ENCODE measurements at regions not wholly inside any gene's neighbourhood (a gene's known extent, or its start where the extent isn't known, plus 50 kb on each side); places are given as distances from the start of the nearest gene placed in this dataset.
"Not testable (repeated sequence)": the region's sequence is repeated elsewhere in the genome, so short reads cannot be mapped to it uniquely, and the experiment has no call there.

DNA sequence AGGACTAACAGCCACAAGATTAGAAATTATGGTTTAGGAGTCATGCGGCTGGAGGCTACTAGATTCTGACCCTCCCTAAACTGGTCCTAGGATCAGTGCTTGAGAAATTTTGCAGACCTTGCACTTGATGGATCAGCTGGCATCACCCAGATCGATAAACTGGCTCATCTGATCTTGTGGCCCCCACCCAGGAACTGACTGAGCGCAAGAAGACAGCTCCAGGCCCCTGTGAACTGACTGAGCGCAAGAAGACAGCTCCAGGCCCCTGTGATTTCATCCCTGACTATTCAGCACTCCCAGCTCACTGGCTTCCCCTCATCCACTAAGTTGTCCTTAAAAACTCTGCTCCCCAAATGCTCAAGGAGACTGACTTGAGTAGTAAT lies 67.8 kb downstream of the MRPL36 start:
- intact Hi-C loops (cut with micrococcal nuclease) = not testable (repeated sequence)

DNA sequence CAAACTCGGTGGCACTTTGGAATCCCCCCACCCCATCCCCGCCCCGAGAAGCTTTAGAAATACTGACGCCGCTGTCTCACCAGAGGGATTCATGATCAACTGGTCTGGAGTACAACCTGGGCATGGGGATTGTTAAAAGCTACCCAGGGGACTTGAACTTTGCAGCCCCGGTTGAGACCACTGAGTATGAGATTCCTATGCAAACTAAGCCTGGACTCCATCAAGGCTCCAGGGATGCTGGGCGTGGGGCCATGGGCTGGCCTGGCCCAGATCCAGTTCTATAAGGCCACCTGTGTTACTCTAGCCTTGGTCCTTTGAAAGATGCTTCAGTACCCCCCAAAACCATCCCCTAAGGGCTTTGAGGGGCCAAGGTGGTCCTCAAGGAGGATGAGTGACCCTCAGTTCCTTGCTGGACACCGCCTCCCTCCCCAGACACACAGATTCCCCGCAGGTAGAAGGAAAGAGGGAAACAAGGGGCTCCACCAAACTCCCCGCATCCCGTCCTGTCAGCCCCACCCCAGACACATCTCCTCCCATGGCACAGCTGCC lies 68.5 kb downstream of the MRPL36 start:
- intact Hi-C loops (cut with micrococcal nuclease) = no loop called here

DNA sequence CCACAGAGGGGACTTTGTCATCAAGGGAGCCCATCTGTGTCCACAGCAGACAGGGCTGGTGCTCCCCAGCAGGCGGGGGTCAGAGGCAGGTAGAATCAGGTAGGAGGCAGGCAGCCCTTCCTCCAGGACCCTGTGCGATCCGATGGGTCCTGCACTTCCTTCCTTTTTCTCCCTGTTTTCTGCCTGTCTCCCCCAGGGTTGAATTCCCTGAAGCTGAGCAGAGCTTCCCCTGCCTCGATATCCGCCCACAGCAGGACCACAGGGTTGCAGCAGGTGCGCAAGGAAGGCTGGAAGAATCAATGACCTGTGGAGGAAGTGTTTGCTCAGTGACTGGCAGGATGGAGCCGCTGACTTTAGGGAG lies 69.2 kb downstream of the MRPL36 start:
- intact Hi-C loops (cut with micrococcal nuclease) = no loop called here

DNA sequence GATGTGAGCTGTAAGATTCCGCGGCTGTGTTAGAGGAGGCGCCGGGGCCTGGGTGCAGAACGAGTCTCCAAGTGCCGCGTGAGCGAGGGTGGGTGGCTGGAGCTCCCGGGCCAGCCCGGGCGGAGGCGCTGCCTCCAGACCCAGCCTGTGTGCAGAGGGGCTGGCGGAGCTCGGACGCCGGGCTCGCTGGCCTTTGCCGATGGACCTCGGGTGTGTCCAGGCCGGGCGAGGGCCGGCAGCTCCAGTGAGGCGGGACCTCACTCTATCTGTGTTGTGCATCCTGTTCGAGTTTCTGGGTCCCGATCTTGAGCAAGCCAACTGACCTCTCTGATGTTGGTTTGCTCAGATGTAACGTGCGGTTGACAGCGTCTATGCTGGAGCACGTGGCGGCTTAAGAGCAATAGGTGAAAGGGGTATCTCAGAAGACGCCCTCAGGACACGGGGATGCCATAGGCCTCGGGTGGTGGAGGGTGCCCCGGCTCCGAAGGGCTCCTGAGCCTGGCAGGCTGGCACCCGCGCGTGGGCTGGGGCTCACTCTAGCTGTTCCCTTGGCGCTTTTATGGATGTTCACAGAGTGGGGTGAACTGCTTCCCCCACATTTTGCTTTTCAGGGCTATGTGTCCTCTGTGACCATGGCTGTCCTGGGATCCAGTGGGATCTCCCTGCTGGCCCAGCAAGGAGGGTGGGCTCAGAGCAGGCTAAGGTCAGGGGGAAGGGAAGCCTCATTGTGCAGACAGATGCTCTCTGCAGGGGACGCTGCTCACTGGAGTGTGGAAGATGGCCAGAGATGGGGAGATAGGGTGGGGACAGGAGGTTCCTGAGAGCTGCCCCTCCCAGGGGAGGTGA lies 69.8 kb downstream of the MRPL36 start:
- intact Hi-C loops (cut with micrococcal nuclease) = no loop called here

DNA sequence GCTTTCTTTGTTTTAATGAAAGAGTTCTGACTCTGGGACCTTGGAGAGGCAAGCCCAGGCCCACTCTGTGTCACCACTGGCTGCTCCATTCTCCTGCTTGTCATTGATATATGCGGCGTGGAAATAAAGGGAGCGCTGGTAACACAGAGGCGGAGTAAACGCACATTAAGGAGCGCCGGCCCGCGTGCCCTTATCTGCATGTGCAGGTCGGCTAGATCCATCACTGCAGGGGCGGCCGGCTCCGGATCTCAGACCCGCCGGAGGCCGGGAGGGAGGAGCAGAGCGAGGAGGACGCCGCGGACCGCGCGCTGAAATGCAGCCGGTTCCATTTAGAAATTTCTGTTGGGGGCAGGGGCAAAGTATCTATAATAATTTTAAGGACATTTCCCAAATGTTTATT lies 70.8 kb downstream of the MRPL36 start:
- intact Hi-C loops (cut with micrococcal nuclease) = no loop called here

DNA sequence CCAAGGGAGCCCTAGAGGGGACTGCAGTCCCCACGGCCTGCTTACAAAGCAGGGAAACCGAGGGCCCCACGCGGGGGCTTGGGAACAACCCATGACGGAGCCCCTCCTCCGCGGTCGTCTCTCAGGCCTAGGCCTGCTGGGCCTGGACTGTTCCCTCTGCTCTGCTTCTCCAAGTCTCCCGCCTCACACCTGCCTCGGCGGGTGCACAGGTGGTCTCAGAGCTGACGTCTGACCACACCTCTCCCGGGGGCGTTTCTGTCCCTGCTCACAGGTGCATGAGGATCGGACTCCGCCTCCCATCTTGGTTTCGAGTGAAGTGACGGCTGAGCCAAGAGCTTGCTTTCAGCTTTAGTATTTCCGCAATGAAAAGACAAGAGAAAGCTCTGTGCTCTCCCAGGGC lies 72.1 kb downstream of the MRPL36 start:
- intact Hi-C loops (cut with micrococcal nuclease) = no loop called here

DNA sequence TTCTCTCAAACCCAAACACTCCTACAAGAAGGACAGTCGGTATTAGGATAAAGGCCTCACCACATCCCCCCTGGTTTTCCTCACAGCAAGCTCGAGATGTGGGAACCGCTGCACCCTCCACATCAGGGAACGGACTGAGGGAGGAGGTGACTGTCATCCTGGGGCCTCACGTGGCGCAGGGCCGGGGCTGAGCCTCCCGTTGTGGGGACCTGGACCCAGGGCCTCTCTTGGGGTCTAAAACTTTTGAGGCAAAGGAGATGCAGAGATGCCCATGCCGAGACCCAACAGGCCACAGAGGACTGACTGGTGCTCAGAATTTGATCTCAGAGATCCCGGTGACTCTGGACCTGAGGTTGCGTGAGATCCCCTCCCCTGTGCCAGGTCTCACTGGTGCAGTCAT lies 72.7 kb downstream of the MRPL36 start:
- intact Hi-C loops (cut with micrococcal nuclease) = no loop called here

DNA sequence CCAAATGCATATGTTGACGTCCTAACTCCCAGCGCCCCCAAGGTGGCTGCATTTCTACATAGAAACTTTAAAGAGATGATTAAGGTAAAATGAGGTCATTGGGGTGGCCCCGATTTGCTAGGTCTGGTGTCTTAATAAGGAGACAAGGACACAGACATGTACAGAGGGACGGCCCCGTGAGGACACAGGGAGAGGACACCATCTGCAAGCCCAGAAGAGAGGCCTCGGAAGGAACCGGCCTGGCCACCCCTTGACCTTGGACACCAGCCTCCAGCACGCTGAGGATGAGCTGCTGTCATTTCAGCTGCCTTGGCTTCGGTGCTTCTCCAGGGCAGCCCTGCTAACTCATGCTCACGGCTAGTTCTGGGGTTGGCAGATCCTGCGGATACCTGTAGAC lies 73.2 kb downstream of the MRPL36 start:
- intact Hi-C loops (cut with micrococcal nuclease) = no loop called here

DNA sequence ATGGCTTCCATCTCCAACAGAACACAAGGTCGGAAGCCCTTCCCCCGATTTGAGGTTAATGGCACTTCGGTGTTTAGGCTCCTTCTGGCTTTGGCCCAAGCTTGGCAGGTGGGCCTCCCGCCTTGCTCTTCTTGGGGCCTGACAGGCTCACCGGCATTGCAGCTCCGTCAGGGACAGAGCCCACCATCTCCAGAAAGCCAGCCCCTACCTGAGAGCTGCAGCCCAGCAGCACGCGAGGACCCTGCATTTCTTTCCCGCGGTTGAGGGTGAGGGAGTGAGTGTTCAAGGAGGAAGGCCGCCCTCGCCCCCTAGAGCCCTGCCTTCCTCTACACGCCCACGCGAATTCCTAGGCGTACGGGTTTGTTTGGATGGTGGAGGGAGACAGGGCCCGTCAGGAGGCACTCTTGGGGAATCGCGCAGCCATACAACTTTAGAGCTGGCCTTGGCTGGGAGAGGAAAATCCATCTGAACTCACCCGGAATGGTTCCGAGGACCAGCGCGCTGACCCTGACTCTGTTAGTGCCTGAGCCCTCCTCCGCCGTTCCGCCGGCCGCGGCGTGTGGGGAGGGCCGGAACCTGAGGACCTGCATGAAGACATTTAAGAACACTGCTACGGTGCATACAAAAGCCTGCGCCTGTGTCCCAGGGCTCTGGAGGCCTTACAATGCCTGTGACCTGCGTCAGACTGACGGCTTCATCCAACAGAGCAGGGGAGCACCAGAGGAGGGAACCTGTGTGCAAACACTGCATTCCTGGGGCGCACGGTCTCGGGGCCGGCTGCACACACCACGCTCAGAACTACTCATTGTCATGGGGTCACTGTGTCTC lies 73.8 kb downstream of the MRPL36 start:
- intact Hi-C loops (cut with micrococcal nuclease) = no loop called here

DNA sequence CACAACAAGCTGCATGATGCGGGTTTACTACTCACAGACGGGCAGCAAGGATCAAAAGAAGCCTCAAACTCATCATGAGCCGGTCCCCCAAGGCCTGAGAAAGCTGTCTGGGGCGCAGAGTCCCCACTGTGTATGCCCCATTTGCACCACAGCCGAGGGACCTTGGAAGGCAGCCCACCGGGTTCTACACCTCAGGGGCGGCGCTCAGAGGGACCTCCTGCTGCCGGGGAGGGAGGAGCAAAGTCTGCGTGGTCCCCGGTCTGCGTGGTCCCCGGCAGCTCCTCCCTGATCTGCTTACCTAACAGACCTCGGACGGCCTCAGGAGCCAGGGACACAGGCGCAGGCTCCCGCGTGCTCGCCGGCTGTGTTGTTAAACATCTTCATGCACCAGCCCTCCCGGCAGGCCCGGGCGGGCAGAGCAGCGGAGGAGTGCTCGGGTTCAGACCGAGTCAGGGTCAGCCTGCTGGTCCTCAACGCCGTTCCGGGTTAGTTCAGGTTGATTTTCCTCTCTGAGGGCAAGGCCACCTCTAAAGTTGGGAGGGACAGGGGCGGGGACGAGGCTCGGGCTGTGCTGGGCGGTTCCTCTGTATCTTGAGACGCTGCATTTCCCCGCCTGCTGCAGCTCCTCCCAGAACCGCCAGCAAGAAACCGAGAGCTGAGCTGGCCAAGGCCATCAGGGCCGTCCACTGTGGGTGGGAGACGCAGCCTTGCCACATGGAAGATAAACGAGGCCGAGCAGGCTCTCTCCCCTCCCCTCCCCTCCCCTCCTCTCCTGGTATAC lies 74.6 kb downstream of the MRPL36 start:
- intact Hi-C loops (cut with micrococcal nuclease) = no loop called here

DNA sequence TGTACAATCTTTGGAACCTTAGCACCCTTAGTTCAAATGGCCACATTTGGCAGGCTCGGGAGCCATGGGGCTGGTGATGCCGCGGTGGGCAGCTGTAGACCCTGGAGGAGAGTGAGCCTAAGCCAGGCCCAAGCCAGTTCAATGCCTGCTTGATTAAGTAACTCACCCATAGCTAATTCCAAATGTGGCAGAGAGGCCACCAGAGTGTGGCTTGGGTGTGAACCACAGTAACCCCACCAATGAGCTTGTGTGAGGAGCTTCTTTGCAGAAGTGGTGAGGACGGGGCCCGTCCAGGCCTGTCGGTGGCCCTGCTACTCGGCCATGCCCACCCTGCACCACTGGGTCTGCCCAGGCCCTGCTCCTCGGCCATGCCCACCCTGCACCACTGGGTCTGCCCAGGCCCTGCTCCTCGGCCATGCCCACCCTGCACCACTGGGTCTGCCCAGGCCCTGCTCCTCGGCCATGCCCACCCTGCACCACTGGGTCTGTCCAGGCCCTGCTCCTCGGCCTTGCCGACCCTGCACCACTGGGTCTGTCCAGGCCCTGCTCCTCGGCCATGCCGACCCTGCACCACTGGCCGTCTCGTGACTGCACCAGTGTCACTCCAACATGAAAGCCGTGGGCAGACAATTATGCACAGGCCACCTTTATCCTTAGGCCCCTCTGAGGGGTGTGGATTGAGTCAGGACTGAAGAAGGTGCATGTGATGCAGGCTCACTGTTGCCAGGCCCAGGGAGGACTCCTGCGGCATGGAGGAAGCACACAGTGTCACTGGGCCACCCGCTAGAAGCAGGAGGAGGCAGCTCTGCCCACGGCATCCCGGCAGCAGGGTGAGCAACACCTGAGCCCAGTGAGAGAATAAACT lies 75.4 kb downstream of the MRPL36 start:
- intact Hi-C loops (cut with micrococcal nuclease) = no loop called here

DNA sequence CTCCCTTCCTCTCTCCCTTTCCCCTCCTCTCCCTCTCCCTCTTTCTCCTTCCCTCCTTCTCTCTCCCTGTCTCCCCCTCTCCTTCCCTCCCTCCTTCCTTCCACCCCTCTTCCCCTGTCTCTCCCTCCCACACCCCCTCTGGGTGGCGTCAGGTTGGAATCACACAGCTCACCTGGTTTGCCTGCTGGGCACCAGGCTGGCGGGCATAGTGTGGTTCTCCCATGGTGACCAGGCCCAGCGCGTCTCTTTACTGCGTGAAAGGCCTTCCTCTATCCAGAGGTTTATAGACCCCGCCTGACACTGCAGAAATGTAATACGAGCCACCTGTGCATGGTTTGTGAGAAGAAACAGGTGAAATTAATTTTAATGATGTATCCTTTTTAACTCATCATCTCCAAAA lies 76.2 kb downstream of the MRPL36 start:
- intact Hi-C loops (cut with micrococcal nuclease) = no loop called here

DNA sequence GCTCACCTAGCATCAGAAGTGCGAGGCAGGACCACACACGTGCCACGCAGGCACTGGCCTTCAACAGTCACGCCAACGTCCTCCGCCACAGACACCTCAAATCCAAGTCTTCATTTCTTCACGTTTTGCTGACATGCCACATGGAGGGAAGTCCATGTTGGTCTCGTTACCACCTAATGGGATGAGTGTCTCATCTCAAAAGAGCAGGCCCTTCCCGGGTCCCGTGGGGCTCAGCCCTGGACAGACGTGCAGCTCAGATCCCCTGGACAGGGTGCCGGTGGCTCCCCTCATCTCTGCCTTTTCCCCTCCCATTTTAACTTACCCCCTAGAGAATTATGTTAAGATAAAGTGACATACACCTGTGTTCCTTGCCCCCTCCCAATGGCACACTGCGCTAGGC lies 76.8 kb downstream of the MRPL36 start:
- intact Hi-C loops (cut with micrococcal nuclease) = no loop called here

DNA sequence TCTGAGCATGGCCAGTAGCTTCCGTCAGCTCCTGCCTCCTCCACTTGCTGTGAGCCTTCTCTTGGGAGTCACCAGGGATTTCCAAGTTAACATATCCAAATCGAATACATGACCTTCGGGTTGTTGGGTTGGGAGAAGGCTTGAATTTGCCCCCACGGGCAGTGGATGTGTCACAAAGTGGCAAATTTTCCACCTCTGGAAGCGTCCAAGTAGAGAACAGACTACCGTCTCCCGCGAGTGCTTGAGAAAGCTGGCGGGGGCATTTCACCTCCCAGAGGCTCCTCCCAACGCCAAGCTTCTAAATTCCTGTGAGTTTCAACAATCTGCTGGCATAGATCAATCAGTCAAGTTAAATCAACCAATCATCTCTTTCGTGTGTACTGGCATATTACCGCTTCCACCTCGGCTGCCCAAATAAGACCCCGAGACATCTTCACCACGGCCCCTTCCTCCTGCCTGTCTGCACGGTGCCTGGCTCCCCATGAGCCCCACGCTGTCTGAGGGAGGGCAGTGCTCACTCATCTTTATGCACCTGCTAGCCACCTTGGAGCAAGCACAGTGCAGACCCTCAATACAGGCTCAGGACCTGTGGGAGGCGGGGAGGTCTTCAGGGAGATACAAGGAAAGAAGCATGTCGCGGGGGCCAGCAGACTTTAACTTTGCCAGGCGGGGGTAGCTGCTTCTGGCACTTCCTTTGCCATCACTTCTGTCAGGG lies 79.1 kb downstream of the MRPL36 start:
- intact Hi-C loops (cut with micrococcal nuclease) = no loop called here

DNA sequence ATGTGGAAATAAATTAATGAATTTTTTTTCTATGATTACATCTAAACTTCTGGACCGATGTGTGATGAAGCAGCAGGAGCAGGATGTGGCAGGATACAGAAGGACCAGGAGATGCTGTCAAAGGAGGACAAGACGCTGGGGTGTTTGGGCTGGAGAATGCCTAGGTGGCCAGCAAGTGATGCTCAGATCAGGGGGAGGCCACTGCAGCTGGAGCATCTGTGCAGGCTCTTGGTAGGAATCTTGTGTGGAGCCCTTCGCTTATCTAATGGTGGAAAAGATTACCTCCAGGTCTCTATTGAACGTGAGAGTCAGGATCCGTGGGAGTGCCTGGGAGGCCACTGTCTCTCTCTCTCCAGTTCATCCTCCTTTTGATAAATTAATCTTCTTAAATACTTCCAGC lies 79.8 kb downstream of the MRPL36 start:
- intact Hi-C loops (cut with micrococcal nuclease) = no loop called here

DNA sequence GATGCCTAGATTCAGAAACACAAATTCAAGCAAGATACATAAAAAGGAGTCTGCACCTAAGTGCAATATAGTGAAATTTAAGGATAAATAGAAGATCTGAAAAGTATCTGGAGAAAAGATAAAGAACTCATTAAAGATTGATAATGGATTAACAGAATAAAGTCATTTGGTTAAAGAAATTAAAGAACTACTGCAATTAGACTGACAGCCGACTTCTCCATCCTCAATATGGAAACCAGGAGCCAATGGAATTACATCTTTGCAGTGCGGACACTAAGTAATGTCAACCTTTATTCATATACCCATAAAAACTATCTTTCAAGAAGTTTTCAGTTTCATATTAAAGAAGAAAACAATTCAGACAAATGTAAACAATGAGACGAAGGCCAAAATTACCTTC lies 81.0 kb downstream of the MRPL36 start:
- intact Hi-C loops (cut with micrococcal nuclease) = no loop called here

DNA sequence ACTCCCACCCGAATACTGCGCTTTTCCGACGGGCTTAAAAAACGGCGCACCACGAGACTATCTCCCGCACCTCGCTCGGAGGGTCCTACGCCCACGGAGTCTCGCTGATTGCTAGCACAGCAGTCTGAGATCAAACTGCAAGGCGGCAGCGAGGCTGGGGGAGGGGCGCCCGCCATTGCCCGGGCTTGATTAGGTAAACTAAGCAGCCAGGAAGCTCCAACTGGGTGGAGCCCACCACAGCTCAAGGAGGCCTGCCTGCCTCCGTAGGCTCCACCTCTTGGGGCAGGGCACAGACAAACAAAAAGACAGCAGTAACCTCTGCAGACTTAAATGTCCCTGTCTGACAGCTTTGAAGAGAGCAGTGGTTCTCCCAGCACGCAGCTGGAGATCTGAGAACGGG lies 89.5 kb downstream of the MRPL36 start:
- intact Hi-C loops (cut with micrococcal nuclease) = not testable (repeated sequence)

DNA sequence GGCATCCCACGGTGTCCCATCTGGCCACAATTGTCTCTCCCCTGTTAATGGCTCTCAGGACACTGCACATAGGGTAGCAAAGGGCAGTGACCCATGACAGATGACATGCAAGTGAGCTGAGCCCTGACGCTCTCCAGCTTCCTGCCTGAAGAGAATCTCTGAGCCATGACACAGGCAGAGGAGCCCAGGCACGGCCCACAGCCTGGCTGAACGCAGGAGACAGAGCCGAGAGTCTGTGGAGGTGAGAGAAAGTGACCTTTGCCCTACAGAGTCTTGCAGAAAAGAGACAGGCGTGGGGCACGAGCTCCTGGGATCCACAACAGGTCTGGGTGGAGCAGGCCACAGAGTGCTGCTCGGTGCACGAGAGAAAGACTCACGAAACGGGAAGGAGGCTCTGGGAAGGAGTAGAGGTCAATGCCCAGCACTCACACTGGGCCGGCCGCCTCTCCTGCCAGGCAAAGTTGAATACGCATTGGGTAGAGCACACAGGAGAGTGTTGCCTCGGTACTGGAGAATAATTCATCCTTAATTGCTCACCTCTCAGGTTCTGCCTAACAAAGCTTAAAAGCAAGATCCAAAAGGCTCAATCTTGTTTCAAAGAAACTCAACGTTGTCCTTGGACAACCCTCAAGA lies 90.3 kb downstream of the MRPL36 start:
- intact Hi-C loops (cut with micrococcal nuclease) = no loop called here

DNA sequence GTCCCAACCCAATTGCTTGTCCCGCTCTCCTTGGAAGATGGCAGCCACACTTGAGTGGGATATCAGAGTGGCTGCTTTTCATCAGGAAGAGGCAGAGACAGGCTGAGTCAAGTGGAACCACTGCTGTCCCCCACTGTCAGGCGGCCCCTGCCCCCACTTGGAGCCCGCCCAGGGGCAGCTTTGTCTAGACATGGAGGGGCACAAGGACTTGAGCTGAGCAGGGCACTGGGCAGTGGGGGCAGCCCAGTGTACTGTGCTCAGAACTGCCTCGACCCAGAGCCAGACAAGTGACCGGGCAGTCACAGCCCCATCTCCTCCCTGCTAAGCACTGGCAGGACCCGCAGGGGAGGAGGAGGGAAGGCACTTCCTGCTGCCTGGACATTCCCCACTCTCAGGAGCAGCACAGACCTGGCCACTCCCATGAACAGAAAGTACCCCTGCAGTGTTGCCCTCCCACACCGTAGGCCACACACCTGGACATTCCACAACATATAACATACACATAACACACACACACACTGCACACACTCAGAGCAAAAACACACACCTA lies 91.0 kb downstream of the MRPL36 start:
- intact Hi-C loops (cut with micrococcal nuclease) = no loop called here
